GM12892 (cell line): ENCODE measurements at regions not wholly inside any gene's neighbourhood (a gene's known extent, or its start where the extent isn't known, plus 50 kb on each side); places are given as distances from the start of the nearest gene placed in this dataset.

Experiments used
- DNase-seq: peaks from one replicate; pipeline ENCODE4 v3.0.0; 2011; ENCODE audit not compliant: insufficient read length
- FAIRE-seq: peaks from 2 replicates; lab custom pipeline; 2011; peaks lifted over from hg19 to GRCh38; lab: Jason Lieb, UNC
- POLR2A ChIP-seq: IDR thresholded peaks from 2 replicates; pipeline ENCODE4 v1.6.1; 2011; ENCODE audit warnings: low read depth, low read length, control low read depth
- POLR2AphosphoS5 ChIP-seq: IDR thresholded peaks from 2 replicates; pipeline ENCODE4 v1.6.1; 2011; ENCODE audit warnings: low read depth, low read length, control low read depth
- TAF1 ChIP-seq: IDR thresholded peaks from 2 replicates; pipeline ENCODE4 v1.6.1; 2011; ENCODE audit warnings: low read depth, mild to moderate bottlenecking, control low read depth, low read length, borderline replicate concordance

- TF ChIP-seq POLR2A = no peak
- no peak for TF ChIP-seq TAF1
- no peak for TF ChIP-seq POLR2AphosphoS5
- no peak for DNase-seq
- no peak for FAIRE-seq
These were observed 200.5 kb upstream of the TLE4 start for GRCh38 chr9:79371301-79371700.

- DNase-seq = no peak
These were observed 199.7 kb upstream of the TLE4 start for GRCh38 chr9:79371948-79372555.

GRCh38 chr9:79377339-79377855, 194.4 kb upstream of the TLE4 start:
- DNase-seq (no peak), FAIRE-seq (no peak)
- no peak for TF ChIP-seq POLR2AphosphoS5
- TF ChIP-seq POLR2A = no peak
- TF ChIP-seq TAF1 = no peak

More at GRCh38 chr9:79371948-79372555, 199.7 kb upstream of the TLE4 start:
- no peak for FAIRE-seq
- TF ChIP-seq POLR2A (no peak), TAF1 (no peak), POLR2AphosphoS5 (no peak)

- no peak for FAIRE-seq
- DNase-seq = no peak
- TF ChIP-seq POLR2AphosphoS5 (no peak), TAF1 (no peak), POLR2A (no peak)
These were observed 193.7 kb upstream of the TLE4 start for GRCh38 chr9:79378107-79378506.

GRCh38 chr9:79382044-79382443, 189.7 kb upstream of the TLE4 start:
- FAIRE-seq (no peak), DNase-seq (no peak)

GRCh38 chr9:79382458-79382857, 189.3 kb upstream of the TLE4 start:
- no peak for TF ChIP-seq POLR2A
- no peak for TF ChIP-seq TAF1
- TF ChIP-seq POLR2AphosphoS5 = no peak
- DNase-seq = no peak
- FAIRE-seq = no peak

More at GRCh38 chr9:79382044-79382443, 189.7 kb upstream of the TLE4 start:
- TF ChIP-seq POLR2AphosphoS5 (no peak), POLR2A (no peak), TAF1 (no peak)

GRCh38 chr9:79383096-79383495, 188.7 kb upstream of the TLE4 start:
- no peak for FAIRE-seq
- no peak for DNase-seq
- TF ChIP-seq POLR2A = no peak
- no peak for TF ChIP-seq POLR2AphosphoS5
- TF ChIP-seq TAF1 = no peak

GRCh38 chr9:79384091-79384490, 187.7 kb upstream of the TLE4 start:
- no peak for FAIRE-seq
- TF ChIP-seq POLR2AphosphoS5 (no peak), POLR2A (no peak), TAF1 (no peak)
- no peak for DNase-seq

- DNase-seq (no peak), FAIRE-seq (no peak)
- no peak for TF ChIP-seq POLR2A
- no peak for TF ChIP-seq TAF1
- no peak for TF ChIP-seq POLR2AphosphoS5
These were observed 187.3 kb upstream of the TLE4 start for GRCh38 chr9:79384501-79384900.

- DNase-seq = no peak
- FAIRE-seq = no peak
- TF ChIP-seq POLR2A (no peak), TAF1 (no peak), POLR2AphosphoS5 (no peak)
These were observed 184.5 kb upstream of the TLE4 start for GRCh38 chr9:79387101-79387835.

GRCh38 chr9:79390077-79390698, 181.6 kb upstream of the TLE4 start:
- no peak for TF ChIP-seq POLR2A
- TF ChIP-seq POLR2AphosphoS5 = no peak
- no peak for TF ChIP-seq TAF1
- no peak for FAIRE-seq
- no peak for DNase-seq
